ENCODE measurements at regions not wholly inside any gene's neighbourhood (a gene's known extent, or its start where the extent isn't known, plus 50 kb on each side); places are given as distances from the start of the nearest gene placed in this dataset.
"Not testable (repeated sequence)": the region's sequence is repeated elsewhere in the genome, so short reads cannot be mapped to it uniquely, and the experiment has no call there.

- Mint-ChIP-seq H3K4me1 (ENCODE audit: low read depth) (peaks cover 58% of the 10 kb centered on the region), H3K36me3 (ENCODE audit: low read depth) (peaks cover 35% of the 10 kb centered on the region), H3K27me3 (ENCODE audit: low read depth) (no peaks in the 10 kb centered on the region), H3K9me3 (no peaks in the 10 kb centered on the region), H3K4me3 (no peak overlapping the region), H3K27ac (no peak overlapping the region)
- DNase-seq (ENCODE audit: low spot score): no peak
These were observed 110.2 kb downstream of the HAUS1 start for GRCh38 chr18:46214435-46214834.

GRCh38 chr18:46215902-46216723 lies 111.9 kb downstream of the HAUS1 start:
- H3K27ac Mint-ChIP-seq: no peak overlapping the region
- no peaks in the 10 kb centered on the region for H3K9me3 Mint-ChIP-seq
- H3K4me3 Mint-ChIP-seq: no peak overlapping the region
- no peak for DNase-seq (ENCODE audit: low spot score)
- H3K4me1 Mint-ChIP-seq (ENCODE audit: low read depth): peaks cover 47% of the 10 kb centered on the region
- H3K27me3 Mint-ChIP-seq (ENCODE audit: low read depth): no peaks in the 10 kb centered on the region
- peaks cover 40% of the 10 kb centered on the region for H3K36me3 Mint-ChIP-seq (ENCODE audit: low read depth)

GRCh38 chr18:46220116-46220515 lies 115.9 kb downstream of the HAUS1 start:
- no peak for DNase-seq (ENCODE audit: low spot score)
- Mint-ChIP-seq H3K27ac (no peak overlapping the region), H3K9me3 (no peaks in the 10 kb centered on the region), H3K27me3 (ENCODE audit: low read depth) (no peaks in the 10 kb centered on the region), H3K36me3 (ENCODE audit: low read depth) (peaks cover 42% of the 10 kb centered on the region), H3K4me3 (no peak overlapping the region), H3K4me1 (ENCODE audit: low read depth) (peaks cover 53% of the 10 kb centered on the region)

DNA sequence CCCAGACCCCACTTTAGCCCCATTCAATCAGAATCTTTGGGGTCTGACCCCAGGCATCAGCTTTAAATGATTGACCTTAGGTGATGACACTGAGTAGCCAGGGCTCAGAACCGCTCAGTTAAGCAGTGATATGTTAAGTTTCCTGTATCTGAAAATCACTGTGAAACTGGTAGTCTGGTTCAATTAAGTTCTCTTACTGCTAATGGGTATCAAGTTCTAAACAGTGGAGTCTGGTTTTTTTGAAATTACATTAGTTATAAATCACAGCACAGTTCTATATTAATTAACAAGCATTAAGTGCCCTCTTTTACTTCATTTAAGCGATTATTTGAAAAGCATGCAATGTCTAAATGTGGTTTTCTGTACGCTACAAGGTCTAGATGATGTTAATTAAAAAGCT lies 117.9 kb downstream of the HAUS1 start:
- peaks cover 49% of the 10 kb centered on the region for H3K4me1 Mint-ChIP-seq (ENCODE audit: low read depth)
- H3K27me3 Mint-ChIP-seq (ENCODE audit: low read depth): no peaks in the 10 kb centered on the region
- H3K9me3 Mint-ChIP-seq: no peaks in the 10 kb centered on the region
- no peak overlapping the region for H3K4me3 Mint-ChIP-seq
- no peak for DNase-seq (ENCODE audit: low spot score)
- no peak overlapping the region for H3K27ac Mint-ChIP-seq
- peaks cover 30% of the 10 kb centered on the region for H3K36me3 Mint-ChIP-seq (ENCODE audit: low read depth)

DNA sequence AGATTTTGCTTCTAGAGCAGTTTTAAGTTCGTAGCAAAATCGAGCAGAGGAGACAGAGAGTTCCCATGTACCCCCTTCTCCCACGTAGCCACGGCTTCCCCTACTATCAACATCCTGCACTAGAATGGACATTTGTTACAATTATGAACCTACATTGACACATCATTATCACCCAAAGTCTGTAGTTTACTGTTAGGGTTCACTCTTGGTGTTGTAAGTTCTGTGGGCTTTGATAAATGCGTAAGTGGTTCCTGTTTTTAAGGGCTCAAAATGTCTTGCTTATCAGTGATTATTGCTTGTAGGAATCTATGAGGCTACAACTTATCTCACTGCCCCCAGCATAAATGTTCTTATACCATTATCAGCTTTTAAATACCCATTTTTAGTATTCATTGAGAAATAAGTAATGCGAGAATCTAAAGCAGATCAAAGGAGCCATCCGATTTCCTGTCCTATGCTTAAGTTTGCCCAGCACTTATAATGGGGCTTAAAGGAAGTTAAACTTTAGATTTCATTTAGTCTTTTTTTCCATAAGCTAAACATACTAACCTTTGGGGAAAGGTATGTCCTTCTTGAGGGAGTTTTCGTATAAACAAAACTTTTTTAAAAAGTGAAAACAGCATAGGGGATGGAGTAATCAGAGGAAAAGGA lies 118.7 kb downstream of the HAUS1 start:
- peaks cover 25% of the 10 kb centered on the region for H3K36me3 Mint-ChIP-seq (ENCODE audit: low read depth)
- no peaks in the 10 kb centered on the region for H3K9me3 Mint-ChIP-seq

DNA sequence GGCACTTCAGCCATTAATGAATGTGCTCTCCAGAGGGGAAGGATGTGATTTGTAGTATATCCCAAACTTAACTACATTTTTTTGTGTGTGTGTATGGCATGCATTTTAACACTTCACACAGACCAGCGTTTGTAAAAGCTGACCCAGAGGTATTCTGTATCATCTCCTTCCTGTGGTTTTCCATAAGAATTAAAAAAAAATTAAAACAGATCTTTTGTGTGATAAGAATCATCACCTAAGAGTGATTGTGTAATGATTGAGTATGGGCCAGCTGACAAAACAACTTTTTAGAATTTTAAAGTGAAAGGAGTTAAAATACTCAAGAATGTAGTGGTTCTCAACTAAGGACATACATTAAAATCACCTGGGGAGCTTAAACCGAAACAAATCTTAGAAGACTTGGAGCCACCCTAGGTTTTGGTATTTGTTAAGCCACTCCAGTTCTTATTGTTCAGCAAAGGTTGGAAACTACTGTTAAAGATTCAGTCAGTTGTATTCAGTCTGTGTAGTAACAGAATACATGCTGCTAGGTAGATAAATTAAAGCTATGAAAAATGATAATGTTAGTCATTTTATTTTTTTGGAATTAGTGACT lies 120.1 kb downstream of the HAUS1 start:
- Mint-ChIP-seq H3K9me3 (no peaks in the 10 kb centered on the region), H3K27me3 (ENCODE audit: low read depth) (no peaks in the 10 kb centered on the region), H3K27ac (peak overlapping the region; percentile 31), H3K36me3 (ENCODE audit: low read depth) (peaks cover 16% of the 10 kb centered on the region), H3K4me3 (peak overlapping the region; percentile 36), H3K4me1 (ENCODE audit: low read depth) (peaks cover 41% of the 10 kb centered on the region)
- no peak for DNase-seq (ENCODE audit: low spot score)

More for the DNA sequence above, 118.7 kb downstream of the HAUS1 start:
- H3K27ac Mint-ChIP-seq: peak overlapping the region; percentile 51
- H3K27me3 Mint-ChIP-seq (ENCODE audit: low read depth): no peaks in the 10 kb centered on the region
- DNase-seq (ENCODE audit: low spot score): no peak
- no peak overlapping the region for H3K4me3 Mint-ChIP-seq
- H3K4me1 Mint-ChIP-seq (ENCODE audit: low read depth): peaks cover 49% of the 10 kb centered on the region

GRCh38 chr18:46226461-46226860 lies 122.3 kb downstream of the HAUS1 start:
- no peak for DNase-seq (ENCODE audit: low spot score)
- Mint-ChIP-seq H3K4me1 (ENCODE audit: low read depth) (peaks cover 41% of the 10 kb centered on the region), H3K27ac (no peak overlapping the region), H3K9me3 (no peaks in the 10 kb centered on the region), H3K36me3 (ENCODE audit: low read depth) (peaks cover 5% of the 10 kb centered on the region), H3K27me3 (ENCODE audit: low read depth) (no peaks in the 10 kb centered on the region), H3K4me3 (no peak overlapping the region)

DNA sequence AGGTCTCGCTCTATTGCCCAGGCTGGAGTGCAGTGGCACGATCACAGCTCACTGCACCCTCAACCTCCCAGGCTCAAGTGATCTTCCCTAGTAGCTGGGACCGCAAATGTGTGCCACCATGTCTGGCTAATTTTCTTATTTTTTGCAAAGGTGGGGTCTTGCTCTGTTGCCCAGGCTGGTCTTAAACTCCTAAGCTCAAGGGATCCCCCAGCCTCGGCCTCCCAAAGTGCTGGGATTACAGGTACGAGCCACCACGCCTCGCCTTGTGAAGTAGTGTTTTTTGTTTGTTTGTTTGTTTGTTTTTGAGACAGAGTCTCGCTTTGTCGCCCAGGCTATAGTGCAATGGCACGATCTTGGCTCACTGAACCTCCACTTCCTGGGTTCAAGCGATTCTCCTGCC lies 125.5 kb downstream of the HAUS1 start:
- not testable (repeated sequence) for H3K36me3 Mint-ChIP-seq (ENCODE audit: low read depth); H3K27me3 Mint-ChIP-seq (ENCODE audit: low read depth); DNase-seq (ENCODE audit: low spot score); H3K27ac Mint-ChIP-seq; H3K9me3 Mint-ChIP-seq; H3K4me3 Mint-ChIP-seq
- H3K4me1 Mint-ChIP-seq (ENCODE audit: low read depth): peaks cover 23% of the 10 kb centered on the region

- H3K27ac Mint-ChIP-seq: no peak overlapping the region
- peaks cover 26% of the 10 kb centered on the region for H3K36me3 Mint-ChIP-seq (ENCODE audit: low read depth)
- H3K4me3 Mint-ChIP-seq: no peak overlapping the region
- H3K9me3 Mint-ChIP-seq: no peaks in the 10 kb centered on the region
- peaks cover 20% of the 10 kb centered on the region for H3K4me1 Mint-ChIP-seq (ENCODE audit: low read depth)
- H3K27me3 Mint-ChIP-seq (ENCODE audit: low read depth): no peaks in the 10 kb centered on the region
- no peak for DNase-seq (ENCODE audit: low spot score)
These were observed 132.0 kb downstream of the HAUS1 start for GRCh38 chr18:46236156-46236555.

DNA sequence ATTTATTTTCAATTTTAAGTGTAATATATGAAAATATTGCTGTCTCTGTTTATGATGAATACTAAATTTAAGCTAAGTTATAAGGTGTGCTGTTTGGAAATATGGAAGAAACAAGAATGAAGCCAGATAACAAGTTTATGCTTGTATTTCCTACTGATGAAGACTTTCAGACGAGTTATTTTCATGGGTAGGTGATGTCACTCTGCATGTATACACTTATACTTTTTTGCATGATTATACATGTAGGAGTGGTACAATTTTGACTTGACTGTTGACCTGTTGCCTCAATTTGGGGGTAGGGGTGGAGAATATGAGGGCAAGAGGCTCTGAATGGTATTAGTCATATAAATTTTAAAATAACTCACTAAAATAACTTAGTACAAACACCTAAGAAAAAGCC lies 133.7 kb downstream of the HAUS1 start:
- Mint-ChIP-seq H3K4me3 (no peak overlapping the region), H3K27me3 (ENCODE audit: low read depth) (no peaks in the 10 kb centered on the region), H3K4me1 (ENCODE audit: low read depth) (peaks cover 18% of the 10 kb centered on the region), H3K36me3 (ENCODE audit: low read depth) (peaks cover 24% of the 10 kb centered on the region), H3K27ac (no peak overlapping the region), H3K9me3 (no peaks in the 10 kb centered on the region)
- no peak for DNase-seq (ENCODE audit: low spot score)

GRCh38 chr18:46239549-46239948 lies 135.4 kb downstream of the HAUS1 start:
- no peak overlapping the region for H3K27ac Mint-ChIP-seq

DNA sequence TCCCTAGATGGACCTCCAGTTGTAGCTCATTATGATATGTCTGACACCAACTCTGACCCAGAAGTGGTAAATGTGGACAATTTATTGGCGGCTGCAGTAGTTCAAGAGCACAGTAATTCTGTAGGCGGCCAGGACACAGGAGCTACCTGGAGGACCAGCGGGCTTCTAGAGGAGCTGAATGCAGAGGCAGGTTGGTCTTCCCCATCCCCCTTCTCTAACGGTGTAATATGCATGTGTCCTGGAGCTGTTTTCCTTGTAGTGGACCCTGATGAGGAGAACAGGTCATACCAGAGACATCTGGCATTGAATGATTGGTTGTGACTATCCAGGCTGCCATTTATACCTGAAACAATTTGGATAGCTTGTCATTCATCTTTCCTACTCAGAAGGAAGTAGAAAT lies 135.8 kb downstream of the HAUS1 start:
- DNase-seq (ENCODE audit: low spot score): no peak
- no peaks in the 10 kb centered on the region for H3K9me3 Mint-ChIP-seq
- H3K36me3 Mint-ChIP-seq (ENCODE audit: low read depth): peaks cover 20% of the 10 kb centered on the region
- peaks cover 9% of the 10 kb centered on the region for H3K4me1 Mint-ChIP-seq (ENCODE audit: low read depth)
- H3K27ac Mint-ChIP-seq: no peak overlapping the region
- H3K4me3 Mint-ChIP-seq: no peak overlapping the region
- H3K27me3 Mint-ChIP-seq (ENCODE audit: low read depth): no peaks in the 10 kb centered on the region

More at GRCh38 chr18:46239549-46239948, 135.4 kb downstream of the HAUS1 start:
- Mint-ChIP-seq H3K27me3 (ENCODE audit: low read depth) (no peaks in the 10 kb centered on the region), H3K36me3 (ENCODE audit: low read depth) (peaks cover 20% of the 10 kb centered on the region), H3K4me3 (no peak overlapping the region), H3K9me3 (no peaks in the 10 kb centered on the region), H3K4me1 (ENCODE audit: low read depth) (peaks cover 13% of the 10 kb centered on the region)
- DNase-seq (ENCODE audit: low spot score): no peak

DNA sequence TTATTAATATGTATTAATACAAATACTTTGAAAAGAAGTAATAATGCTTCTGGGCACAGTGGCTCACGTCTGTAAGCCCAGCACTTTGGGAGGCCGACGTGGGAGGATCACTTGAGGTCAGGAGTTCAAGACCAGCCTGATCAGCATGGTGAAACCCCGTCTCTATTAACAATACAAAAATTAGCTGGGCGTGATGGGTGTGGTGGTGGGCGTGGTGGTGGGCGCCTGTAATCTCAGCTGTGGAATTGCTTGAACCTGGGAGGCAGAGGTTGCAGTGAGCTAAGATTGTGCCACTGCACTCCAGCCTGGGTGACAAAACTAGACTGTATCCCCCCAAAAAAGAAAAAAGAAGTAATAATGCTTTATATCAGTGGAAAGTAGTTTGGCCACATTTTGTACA lies 137.2 kb downstream of the HAUS1 start:
- not testable (repeated sequence) for DNase-seq (ENCODE audit: low spot score); H3K9me3 Mint-ChIP-seq; H3K27ac Mint-ChIP-seq; H3K27me3 Mint-ChIP-seq (ENCODE audit: low read depth); H3K4me3 Mint-ChIP-seq; H3K4me1 Mint-ChIP-seq (ENCODE audit: low read depth)
- peaks cover 15% of the 10 kb centered on the region for H3K36me3 Mint-ChIP-seq (ENCODE audit: low read depth)

- peaks cover 9% of the 10 kb centered on the region for H3K4me1 Mint-ChIP-seq (ENCODE audit: low read depth)
- no peak overlapping the region for H3K27ac Mint-ChIP-seq
- no peak overlapping the region for H3K4me3 Mint-ChIP-seq
- no peaks in the 10 kb centered on the region for H3K9me3 Mint-ChIP-seq
- DNase-seq (ENCODE audit: low spot score): no peak
- peaks cover 13% of the 10 kb centered on the region for H3K36me3 Mint-ChIP-seq (ENCODE audit: low read depth)
- no peaks in the 10 kb centered on the region for H3K27me3 Mint-ChIP-seq (ENCODE audit: low read depth)
These were observed 138.0 kb downstream of the HAUS1 start for GRCh38 chr18:46242183-46242582.
